Activated CD4-positive, alpha-beta T cell treated with anti-CD3 and anti-CD28 coated beads, Interleukin-2, amount 50 U/mL, for 24 hours (primary cell): ENCODE measurements at regions not wholly inside any gene's neighbourhood (a gene's known extent, or its start where the extent isn't known, plus 50 kb on each side); places are given as distances from the start of the nearest gene placed in this dataset.

Experiments
- DNase-seq, 2 donors: peaks; one replicate each; pipeline ENCODE4 v3.0.0-alpha.2; 2020; ENCODE audit warnings: low read depth in 1 of 2, low spot score in 1 of 2

DNA sequence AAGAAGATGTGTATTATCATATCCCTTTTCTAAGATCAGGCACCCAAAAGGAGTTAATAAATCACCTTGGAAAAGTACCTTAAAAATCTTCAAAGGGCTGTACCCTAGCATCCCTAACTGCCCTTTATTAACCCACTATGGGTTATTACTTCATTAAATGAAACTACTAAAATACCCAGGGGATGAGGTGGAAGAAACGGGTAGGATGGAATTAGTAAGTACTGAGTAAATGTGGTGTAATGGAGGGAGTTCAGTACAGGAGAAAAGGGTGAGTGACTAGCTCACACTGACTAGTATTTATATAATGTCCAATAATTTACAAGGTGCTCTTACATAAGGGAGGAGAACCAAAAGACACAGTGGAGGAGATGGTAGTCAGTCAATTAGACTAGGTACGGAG, 51.0 kb upstream of the RASGEF1B start:
- no peak for DNase-seq

GRCh38 chr4:81521708-81522107, 50.0 kb upstream of the RASGEF1B start:
- DNase-seq = no peak
